GM19397 (cell line): ENCODE measurements at regions not wholly inside any gene's neighbourhood (a gene's known extent, or its start where the extent isn't known, plus 50 kb on each side); places are given as distances from the start of the nearest gene placed in this dataset.

Experiments used
- ATAC-seq: cut with Tn5 transposase; IDR thresholded peaks from one replicate; pipeline ENCODE4 v1.9.1; 2021; ENCODE audit warnings: mild to moderate bottlenecking, moderate library complexity; ENCODE audit not compliant: unreplicated experiment

- ATAC-seq: no peak
These were observed 786.7 kb upstream of the GHITM start for GRCh38 chr10:83352588-83352987.

- no peak for ATAC-seq
These were observed 784.9 kb upstream of the GHITM start for GRCh38 chr10:83354456-83354855.

GRCh38 chr10:83357004-83357403, 782.3 kb upstream of the GHITM start:
- no peak for ATAC-seq

- no peak for ATAC-seq
These were observed 781.7 kb upstream of the GHITM start for GRCh38 chr10:83357627-83358026.

GRCh38 chr10:83367036-83367435, 772.3 kb upstream of the GHITM start:
- no peak for ATAC-seq

GRCh38 chr10:83371696-83372490, 767.4 kb upstream of the GHITM start:
- no peak for ATAC-seq

- ATAC-seq: no peak
These were observed 766.7 kb upstream of the GHITM start for GRCh38 chr10:83372646-83373045.

- ATAC-seq: no peak
These were observed 765.6 kb upstream of the GHITM start for GRCh38 chr10:83373671-83374070.

GRCh38 chr10:83374741-83375140, 764.6 kb upstream of the GHITM start:
- no peak for ATAC-seq

GRCh38 chr10:83375274-83375673, 764.0 kb upstream of the GHITM start:
- ATAC-seq: no peak

GRCh38 chr10:83397806-83398205, 741.5 kb upstream of the GHITM start:
- no peak for ATAC-seq

- ATAC-seq: no peak
These were observed 728.7 kb upstream of the GHITM start for GRCh38 chr10:83410570-83410969.

GRCh38 chr10:83425306-83425705, 714.0 kb upstream of the GHITM start:
- ATAC-seq: no peak

GRCh38 chr10:83427101-83427500, 712.2 kb upstream of the GHITM start:
- ATAC-seq: no peak

- no peak for ATAC-seq
These were observed 706.9 kb upstream of the GHITM start for GRCh38 chr10:83432261-83433045.

- ATAC-seq: no peak
These were observed 705.6 kb upstream of the GHITM start for GRCh38 chr10:83433705-83434104.

- no peak for ATAC-seq
These were observed 691.3 kb upstream of the GHITM start for GRCh38 chr10:83448013-83448412.

GRCh38 chr10:83458611-83459010, 680.7 kb upstream of the GHITM start:
- ATAC-seq: no peak

- no peak for ATAC-seq
These were observed 680.2 kb upstream of the GHITM start for GRCh38 chr10:83459124-83459523.

GRCh38 chr10:83469728-83470331, 669.5 kb upstream of the GHITM start:
- ATAC-seq: no peak

GRCh38 chr10:83476211-83476610, 663.1 kb upstream of the GHITM start:
- ATAC-seq: no peak

GRCh38 chr10:83489161-83489560, 650.1 kb upstream of the GHITM start:
- ATAC-seq: no peak
